HG02798 (cell line): ENCODE measurements at regions not wholly inside any gene's neighbourhood (a gene's known extent, or its start where the extent isn't known, plus 50 kb on each side); places are given as distances from the start of the nearest gene placed in this dataset.
A peak's percentile ranks its signal among the peaks of the same experiment; 100 is the strongest.
"Not testable (repeated sequence)": the region's sequence is repeated elsewhere in the genome, so short reads cannot be mapped to it uniquely, and the experiment has no call there.

Experiments used
- ATAC-seq: cut with Tn5 transposase; IDR thresholded peaks from one replicate; pipeline ENCODE4 v1.9.1; 2021; ENCODE audit warnings: mild to moderate bottlenecking; ENCODE audit not compliant: unreplicated experiment, poor library complexity

DNA sequence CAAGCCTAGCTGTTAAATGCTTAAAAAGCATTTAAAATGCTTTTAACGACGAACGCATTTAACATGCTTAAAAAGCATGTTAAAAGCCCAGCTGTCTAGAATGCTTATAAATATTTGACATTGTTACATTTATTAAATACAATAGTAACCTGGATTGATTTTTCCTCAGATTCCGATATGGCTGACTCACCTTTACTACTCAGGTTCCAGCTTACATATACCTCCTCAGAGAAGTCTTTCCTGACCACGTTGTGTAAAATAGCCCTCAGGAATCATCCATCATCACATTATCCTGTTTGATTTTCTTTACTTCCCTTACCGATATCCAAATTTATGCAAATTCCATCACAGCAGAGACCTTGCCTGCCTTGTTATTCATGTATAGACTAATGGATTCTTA lies 51.4 kb downstream of the SLC41A2 start:
- no peak for ATAC-seq

DNA sequence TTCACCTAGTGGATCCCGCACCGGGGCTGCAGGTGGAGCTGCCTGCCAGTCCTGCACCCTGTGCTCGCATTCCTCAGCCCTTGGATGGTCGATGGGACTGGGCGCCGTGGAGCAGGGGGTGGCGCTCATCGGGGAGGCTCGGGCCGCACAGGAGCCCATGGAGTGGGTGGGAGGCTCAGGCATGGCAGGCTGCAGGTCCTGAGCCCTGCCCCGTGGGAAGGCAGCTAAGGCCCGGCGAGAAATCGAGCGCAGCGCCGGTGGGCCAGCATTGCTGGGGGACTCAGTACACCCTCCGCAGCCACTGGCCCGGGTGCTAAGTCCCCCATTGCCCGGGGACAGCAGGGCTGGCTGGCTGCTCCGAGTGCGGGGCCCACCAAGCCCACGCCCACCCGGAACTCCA lies 52.6 kb downstream of the SLC41A2 start:
- not testable (repeated sequence) for ATAC-seq

DNA sequence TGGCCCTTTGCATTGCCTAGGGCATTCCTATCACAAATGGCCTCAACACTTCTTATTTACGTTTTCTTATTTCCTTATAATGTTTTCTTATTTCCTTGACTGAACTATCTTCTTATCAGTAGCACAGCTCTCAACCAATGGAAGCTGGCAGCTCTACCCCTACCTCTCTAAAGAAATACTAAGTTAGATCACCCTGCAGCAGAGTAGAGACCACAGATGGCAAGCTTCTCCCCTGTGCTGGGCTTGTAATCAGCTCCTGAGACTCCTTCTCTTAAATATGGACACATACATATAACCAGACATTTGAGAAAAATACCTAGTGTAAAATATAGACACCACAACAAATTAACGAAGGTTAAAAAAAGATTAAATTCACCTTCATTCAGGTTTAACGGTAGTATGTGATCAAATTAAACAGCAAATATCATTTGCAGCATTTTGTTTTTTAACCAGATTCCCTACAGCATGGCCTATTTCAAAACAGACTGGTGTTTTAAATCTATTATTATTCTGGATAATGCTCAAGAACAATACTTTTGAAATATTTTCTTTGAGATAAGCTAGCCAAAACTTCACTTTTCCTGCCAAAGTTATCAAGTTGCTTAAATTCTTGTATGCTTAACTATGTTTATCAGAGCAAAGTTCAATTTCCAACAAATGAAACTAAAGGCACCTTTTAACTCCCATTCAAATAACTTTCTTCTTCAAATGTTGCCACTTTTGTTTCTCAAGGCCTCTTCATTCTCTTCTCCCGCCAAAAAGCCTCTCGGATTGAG lies 54.3 kb downstream of the SLC41A2 start:
- ATAC-seq = no peak

DNA sequence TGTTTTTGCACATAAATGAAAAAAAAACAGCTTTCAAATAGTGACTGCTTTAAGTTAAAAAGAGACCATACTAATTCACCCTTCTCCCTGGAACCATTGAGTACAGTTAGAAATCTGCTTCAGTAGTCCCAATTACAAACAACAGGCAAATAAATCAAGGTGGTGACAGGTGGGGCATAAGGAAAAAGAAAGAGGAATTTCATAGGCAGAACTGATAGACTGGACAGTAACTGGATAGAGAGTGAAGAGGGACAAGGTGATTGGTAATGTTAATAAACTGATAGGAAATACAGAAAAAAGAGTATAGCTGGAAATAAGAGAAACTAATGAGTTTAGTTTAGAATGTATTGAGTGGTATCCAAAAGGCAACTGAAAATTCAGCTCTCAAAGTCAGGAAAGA lies 56.0 kb downstream of the SLC41A2 start:
- no peak for ATAC-seq

DNA sequence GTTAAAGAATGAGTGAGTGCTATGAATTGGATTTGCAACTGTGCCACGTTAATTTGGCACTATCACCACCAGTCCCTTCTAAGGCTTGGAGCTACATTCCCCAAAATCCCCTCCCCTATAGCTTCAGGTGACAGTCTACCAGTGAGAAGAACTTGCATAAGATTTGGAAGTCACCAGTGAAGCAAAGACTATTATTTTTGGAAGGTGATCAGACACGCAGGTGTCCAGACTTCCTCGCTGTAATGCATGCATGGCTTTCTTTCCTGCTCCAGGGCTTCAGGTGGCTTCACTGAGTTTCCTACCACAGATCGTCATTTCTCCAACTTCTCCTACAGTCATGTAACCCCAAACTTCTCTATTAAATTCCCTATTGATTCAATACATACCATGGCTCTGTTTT lies 61.4 kb downstream of the SLC41A2 start:
- no peak for ATAC-seq

DNA sequence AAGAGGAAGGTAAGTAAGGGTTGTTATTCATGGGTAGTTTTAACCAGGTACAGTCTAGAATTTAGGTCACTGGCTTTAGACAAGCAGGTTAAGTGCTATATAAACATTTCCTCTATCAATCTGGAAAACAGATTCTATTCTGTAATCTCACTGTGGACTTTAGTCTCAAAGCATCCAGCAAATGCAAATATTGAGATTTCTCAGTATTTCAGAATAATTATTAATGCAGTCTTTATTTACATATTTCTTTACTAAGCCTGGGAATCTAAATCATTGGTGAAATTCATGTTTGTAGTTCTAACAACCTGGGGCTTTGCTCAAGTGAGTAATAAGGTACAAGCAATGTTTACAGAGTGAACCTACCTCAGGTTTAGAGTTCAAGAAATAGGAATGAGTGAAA lies 61.9 kb downstream of the SLC41A2 start:
- ATAC-seq = no peak

DNA sequence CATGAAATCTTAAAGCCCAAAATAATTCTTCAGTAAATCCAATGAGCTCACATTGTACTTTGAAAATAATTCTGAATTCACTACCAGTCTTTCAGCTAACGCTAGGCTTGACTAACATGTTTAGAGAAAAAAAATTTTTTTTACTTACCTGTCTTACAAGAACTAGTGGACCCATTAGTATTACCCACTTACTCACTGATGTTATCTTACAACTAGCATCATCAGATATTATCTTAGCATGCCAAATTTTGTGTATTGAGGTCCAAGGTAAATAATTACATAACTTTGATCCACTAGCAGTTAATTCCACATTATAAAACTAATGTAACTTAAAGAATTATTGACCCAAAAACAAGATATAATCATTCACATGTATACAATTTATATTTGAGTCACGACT lies 62.7 kb downstream of the SLC41A2 start:
- no peak for ATAC-seq

DNA sequence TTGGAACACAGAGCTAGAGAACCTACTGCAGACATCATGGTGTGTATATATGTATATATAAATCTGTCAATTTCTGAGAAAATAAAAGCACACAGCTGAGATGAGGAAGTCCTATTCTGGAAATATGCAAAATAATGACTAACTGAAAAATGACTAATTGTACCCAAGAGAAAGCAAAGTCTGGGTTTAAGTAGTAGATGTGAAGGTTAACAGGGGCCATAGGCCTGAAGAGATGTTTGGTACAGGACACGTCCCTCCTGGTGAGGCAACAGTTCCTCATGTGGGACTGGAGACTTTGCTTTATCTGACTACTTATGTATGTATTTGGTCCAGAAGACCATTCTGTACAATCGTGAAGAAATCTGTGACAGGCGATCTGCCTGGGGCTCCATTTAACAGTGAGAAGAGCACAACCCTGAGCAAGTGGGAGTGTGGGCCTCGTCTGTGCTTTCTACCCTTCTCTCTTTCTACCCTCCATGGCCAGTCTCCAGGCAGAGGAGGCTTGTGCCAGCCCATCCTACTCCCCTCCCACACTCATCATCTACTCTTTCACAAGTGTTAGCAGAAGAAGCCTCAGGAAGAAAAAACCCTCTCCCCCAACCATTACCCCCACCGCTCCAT lies 67.5 kb downstream of the SLC41A2 start:
- ATAC-seq = peak; percentile 42

DNA sequence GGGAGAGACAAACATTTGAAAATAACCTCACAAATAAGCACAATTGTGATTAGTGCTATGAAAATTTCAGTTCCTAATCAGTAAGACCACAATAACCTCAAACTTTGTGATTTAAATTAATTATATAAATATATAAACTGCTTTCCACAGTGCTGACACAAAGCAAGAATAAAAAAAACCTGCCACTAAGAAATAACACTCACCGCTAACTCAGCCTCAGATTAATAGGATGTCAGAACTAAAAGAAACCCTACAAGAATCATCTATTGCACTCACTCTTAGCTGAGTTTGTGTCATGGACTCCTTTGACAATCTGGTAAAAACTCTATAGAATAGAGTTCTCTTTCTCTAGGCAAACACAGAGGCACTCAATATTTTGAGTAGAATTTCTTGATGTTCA lies 68.4 kb downstream of the SLC41A2 start:
- no peak for ATAC-seq

DNA sequence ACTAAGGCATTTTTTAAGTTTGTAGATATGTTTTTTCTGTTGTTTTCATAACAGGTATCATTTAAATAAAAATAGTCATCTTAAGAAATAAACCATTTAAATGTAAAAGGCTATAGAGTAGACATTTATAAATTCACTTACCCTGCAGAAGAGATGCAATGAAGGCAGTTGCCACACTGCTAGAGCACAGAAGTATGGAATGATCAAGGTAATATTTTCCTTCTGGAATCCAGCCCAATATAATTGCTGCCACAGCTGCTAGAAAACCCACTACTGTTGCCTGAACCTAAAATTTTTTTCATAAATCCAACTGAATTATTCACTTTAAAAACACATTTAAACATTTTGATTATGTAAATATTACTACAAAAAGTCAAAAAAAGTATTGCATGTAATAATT lies 69.2 kb downstream of the SLC41A2 start:
- no peak for ATAC-seq

DNA sequence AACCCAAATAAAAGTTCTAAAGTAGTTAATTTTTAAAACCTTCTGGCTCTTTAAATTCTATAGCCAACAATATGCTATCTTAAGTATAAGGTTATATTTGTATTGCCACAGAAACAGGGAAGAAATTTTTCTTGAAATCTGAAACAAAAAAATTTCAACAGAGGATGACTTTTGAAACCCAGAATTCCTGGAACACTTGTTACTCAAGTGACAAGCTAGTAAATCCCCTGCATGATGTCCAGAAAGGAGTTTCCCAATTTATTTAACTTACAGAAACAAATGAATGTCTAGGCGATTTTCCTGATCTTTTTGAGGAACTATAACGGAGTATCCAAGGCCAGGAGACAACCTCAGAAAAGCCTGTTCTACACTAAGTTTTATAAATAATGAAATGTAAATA lies 69.6 kb downstream of the SLC41A2 start:
- no peak for ATAC-seq

DNA sequence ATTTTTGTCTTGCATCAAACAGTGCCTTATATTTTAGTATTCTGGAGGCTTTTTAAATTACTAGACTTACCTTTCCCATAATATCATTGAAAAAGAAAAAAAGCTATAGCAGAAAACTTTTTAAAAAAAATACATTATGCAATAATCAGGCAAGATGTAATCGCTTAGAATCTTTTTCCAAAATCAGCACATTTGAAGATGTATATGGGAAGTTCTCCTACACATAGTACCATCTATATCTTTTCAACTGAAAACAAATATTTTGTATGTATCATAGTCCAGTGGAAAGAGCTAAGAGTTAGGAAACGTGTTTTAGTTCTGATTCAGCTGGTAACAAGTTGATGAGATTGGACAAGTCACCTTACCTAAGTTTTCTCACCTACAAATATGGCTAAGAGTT lies 70.6 kb downstream of the SLC41A2 start:
- ATAC-seq = no peak

DNA sequence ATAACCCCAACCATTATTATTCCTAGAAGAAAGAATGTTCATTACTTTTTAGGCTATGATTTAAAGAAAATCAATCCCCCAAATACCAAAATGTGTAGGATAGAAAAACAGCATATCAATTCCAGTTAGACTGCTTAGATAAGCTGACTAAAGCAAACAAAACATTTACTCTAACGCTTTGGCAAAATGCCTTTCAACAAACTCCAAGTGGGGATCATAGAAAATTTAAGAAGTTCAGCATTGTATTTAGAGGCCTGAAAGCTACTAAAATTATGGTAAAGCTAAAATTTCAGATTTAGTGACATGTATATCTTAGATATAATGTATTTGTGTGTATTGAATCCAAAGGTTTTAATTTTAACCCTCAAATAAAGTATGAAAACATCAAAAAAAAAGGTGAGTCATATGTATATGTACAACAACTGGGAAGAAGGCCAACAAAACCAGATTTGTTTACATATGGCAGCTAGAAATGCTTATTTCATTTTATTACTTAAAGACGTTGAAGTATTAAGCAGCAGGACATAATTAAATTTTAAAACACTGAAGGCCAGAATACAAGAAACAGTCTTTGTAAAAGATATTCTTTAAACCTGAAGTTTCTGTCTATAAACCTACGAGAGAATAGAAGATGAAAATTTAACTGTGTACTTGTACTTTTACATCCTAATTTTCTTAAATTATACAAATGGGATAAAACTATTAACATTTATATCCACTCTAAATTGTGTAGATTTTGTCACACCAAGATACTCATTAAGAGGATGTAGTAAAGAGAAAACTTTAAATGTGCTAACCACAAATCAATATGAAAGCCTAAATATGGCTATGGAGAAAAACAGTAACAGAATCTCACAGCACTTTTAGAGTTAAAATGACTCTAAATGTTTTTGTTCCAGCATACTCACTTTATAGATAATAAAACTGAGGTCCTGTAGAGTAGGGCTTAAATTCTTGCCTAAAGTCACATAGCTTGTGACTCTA lies 71.4 kb downstream of the SLC41A2 start:
- no peak for ATAC-seq

DNA sequence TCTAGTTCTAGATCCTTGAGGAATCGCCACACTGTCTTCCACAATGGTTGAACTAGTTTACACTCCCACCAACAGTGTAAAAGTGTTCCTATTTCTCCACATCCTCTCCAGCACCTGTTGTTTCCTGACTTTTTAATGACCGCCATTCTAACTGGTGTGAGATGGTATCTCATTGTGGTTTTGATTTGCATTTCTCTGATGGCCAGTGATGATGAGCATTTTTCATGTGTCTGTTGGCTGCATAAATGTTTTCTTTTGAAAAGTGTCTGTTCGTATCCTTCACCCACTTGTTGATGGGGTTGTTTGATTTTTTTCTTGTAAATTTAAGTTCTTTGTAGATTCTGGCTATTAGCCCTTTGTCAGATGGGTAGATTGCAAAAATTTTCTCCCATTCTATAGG lies 79.2 kb downstream of the SLC41A2 start:
- ATAC-seq = not testable (repeated sequence)

DNA sequence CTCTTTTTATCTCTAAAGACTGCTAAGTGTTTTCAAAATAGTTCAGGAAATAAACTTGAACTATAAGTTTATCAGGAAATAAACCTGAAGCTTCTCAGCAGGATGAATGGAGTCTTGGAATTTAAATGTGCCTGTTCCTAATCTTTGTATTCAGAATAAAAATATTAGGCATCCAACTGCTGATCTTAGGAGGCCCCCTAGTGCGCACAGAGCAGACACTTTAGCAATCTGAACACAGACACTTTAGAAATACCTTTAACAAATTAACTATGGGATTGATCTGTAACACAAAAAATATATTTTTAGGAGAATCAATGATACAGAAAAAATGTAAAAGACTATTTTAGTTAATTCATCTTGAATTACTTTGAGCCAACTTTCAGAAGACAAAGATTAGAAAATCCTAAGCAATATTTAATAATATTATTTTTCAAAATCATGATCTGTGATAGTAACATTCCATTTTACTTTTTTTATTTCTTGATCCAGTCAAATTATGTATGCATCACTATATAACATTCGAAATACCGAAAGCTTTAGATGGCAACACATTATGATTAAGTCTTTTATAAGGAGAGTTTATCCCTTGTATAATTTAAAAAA lies 80.9 kb downstream of the SLC41A2 start:
- ATAC-seq = no peak

DNA sequence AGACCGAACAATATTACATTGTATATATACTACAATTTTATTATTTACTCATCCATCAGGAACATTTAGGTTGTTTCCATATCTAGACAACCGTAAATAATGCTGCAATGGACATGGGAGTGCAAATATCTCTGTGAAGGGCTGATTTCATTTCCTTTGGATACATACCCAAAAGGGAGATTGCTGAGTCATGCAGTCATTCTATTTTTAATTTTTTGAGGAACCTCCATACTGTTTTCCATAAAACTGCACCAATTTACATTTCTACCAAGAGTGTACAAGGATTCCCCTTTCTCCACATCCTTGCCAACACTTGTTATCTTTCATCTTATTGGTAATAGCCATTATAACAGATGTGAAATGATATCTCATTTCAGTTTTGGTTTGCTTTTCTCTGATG lies 84.7 kb downstream of the SLC41A2 start:
- ATAC-seq = no peak

DNA sequence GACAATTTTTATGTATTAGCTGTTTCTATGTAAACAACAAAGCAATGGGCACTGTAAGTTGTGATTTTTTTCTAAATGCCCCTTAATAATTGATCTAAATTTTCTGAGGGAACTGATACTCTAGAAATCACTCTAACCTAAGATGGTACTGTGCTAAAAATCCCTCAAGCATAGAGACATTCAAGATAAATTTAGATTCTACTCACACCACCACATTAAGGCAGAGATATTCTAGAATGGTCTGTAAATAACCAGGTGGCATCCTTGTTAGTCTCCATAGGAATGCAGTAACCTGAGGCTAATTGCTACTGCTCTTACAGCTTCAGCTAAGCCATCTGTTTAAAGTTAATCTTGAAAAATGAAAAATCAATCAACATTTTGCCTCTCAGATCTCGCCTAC lies 87.3 kb downstream of the SLC41A2 start:
- no peak for ATAC-seq

DNA sequence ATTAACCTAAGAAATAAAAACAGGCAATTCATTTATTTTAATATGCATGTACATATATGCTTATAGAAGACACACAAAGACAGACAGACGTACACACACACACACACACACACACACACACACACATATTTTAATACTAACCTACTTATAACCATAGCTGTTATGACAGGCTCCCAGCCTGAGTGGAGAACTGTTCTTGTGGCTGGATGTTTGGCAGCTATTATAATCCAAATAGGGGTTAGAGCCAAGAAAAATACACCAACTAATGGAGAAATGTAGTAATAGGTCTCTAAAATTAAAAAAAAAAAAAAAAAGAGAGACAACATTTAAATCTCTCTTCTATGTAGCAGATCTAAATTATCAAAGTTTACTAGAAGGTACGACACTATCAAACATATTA lies 91.8 kb downstream of the SLC41A2 start:
- ATAC-seq = no peak

DNA sequence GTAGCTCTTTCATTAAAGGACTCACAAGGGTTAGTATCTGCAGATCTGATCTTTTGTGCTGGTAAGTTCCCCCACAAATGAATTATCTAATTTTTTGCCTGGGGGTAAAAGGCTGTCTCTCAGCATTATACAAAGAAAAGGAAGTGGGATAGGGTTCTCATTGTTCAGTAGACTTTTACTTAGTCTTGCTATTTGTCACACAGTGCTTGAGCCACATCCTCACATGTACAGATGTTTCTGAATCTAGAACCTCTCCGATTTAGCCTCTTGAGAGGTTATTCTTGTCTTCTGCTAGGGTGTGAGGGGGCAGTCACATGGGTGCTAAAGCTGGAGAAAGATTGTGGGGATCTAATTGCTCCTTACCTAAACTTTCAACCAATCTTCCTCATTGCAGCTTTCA lies 93.0 kb downstream of the SLC41A2 start:
- no peak for ATAC-seq

DNA sequence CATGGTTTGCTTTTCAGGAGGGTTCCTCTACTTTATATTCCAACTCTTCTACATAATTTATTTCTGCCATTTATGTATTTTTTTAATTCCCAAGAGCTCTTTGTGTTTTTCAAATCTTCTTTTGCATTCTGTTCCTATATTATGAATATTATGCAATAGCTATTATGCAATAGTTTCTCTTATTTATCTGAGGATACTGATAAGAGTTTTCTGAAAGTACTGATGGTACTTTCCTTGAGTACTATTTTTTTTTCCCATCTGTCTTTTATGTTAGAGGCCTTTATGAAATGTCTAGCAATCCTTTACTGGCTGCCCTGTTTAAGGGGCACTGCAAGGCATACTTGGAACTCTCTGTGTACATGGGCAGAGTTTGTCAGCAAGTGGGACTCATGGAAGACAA lies 93.4 kb downstream of the SLC41A2 start:
- no peak for ATAC-seq
